Small intestine (tissue), 7 donors: ENCODE measurements at regions not wholly inside any gene's neighbourhood (a gene's known extent, or its start where the extent isn't known, plus 50 kb on each side); places are given as distances from the start of the nearest gene placed in this dataset.
"Not testable (repeated sequence)": the region's sequence is repeated elsewhere in the genome, so short reads cannot be mapped to it uniquely, and the experiment has no call there.

ENCODE experiments used
- DNase-seq, 2 donors: peaks; one replicate each; pipeline versions ENCODE4 v3.0.0 to v3.0.0-alpha.2; 2013
- FAIRE-seq: peaks from 2 replicates; lab custom pipeline; 2012; peaks lifted over from hg19 to GRCh38; lab: Jason Lieb, UNC
- H3K27ac ChIP-seq, 3 donors: one replicate each; pipeline ENCODE4 v1.5.1; 2013; ENCODE audit warnings: low read length in 2 of 3, mild to moderate bottlenecking in 2 of 3, control low read depth in 1 of 3, inconsistent platforms in 1 of 3, low read depth in 1 of 3, moderate library complexity in 1 of 3
- H3K27me3 ChIP-seq, 3 donors: one replicate each; pipeline ENCODE4 v1.6.1; 2013; ENCODE audit warnings: low read length in 3 of 3, inconsistent platforms in 1 of 3; ENCODE audit not compliant: control insufficient read depth in 3 of 3, insufficient read depth in 3 of 3
- H3K36me3 ChIP-seq, 3 donors: one replicate each; pipeline ENCODE4 v1.6.1; 2013; ENCODE audit warnings: low read length in 3 of 3, inconsistent platforms in 1 of 3, low read depth in 1 of 3, mild to moderate bottlenecking in 1 of 3, moderate library complexity in 1 of 3; ENCODE audit not compliant: control insufficient read depth in 3 of 3, insufficient read depth in 2 of 3
- H3K4me1 ChIP-seq, 3 donors: one replicate each; pipeline ENCODE4 v1.6.1; 2013; ENCODE audit warnings: low read length in 2 of 3, inconsistent platforms in 1 of 3, low read depth in 1 of 3, mild to moderate bottlenecking in 1 of 3, moderate library complexity in 1 of 3; ENCODE audit not compliant: control insufficient read depth in 3 of 3, insufficient read depth in 2 of 3
- H3K4me3 ChIP-seq, 3 donors: one replicate each; pipeline ENCODE4 v1.5.1; 2013; ENCODE audit warnings: low read length in 3 of 3, control low read depth in 1 of 3, inconsistent platforms in 1 of 3, low read depth in 1 of 3, mild to moderate bottlenecking in 1 of 3, moderate library complexity in 1 of 3
- H3K9me3 ChIP-seq, 2 donors: one replicate each; pipeline ENCODE4 v1.6.1; 2013; ENCODE audit warnings: low read depth in 1 of 2, low read length in 1 of 2; ENCODE audit not compliant: control insufficient read depth in 2 of 2, insufficient read depth in 1 of 2
- WGBS, 3 donors: extraction: QIAGEN DNeasy Blood & Tissue Kit; methylation state at CpG; one replicate each; pipeline ENCODE4 v1.1.7; 2013; 5-methylcytosine and 5-hydroxymethylcytosine counted together
- donor health status: healthy with polysubstance abuse.
- donor health status: control.
- donor health status: control.
- donor health status: Bipolar disorder and iron deficiency.
- donor health status: healthy.

- FAIRE-seq (no peak), DNase-seq (no peak)
- Histone ChIP-seq H3K27me3 (peaks cover 0 to 5% (median 0%) of the 10 kb centered on the region in 3 donors), H3K27ac (no peak overlapping the region), H3K4me3 (no peak overlapping the region), H3K4me1 (no peaks in the 10 kb centered on the region), H3K36me3 (no peaks in the 10 kb centered on the region), H3K9me3 (no peaks in the 10 kb centered on the region)
- 88 to 90% (median 88%) methylated on average over 3 of the region's 3 CpGs for WGBS, 3 donors
These were observed 175.6 kb upstream of the RAB6C start for GRCh38 chr2:129803871-129804270.

- FAIRE-seq (no peak), DNase-seq (no peak)
- Histone ChIP-seq H3K36me3 (no peaks in the 10 kb centered on the region), H3K27ac (no peak overlapping the region), H3K4me3 (no peak overlapping the region), H3K4me1 (no peaks in the 10 kb centered on the region), H3K27me3 (peaks cover 0 to 5% (median 0%) of the 10 kb centered on the region in 3 donors), H3K9me3 (no peaks in the 10 kb centered on the region)
- WGBS, 3 donors, result 80 to 82% (median 80%) methylated on average over 11 of the region's 11 CpGs
These were observed 173.6 kb upstream of the RAB6C start for GRCh38 chr2:129805899-129806298.

DNA sequence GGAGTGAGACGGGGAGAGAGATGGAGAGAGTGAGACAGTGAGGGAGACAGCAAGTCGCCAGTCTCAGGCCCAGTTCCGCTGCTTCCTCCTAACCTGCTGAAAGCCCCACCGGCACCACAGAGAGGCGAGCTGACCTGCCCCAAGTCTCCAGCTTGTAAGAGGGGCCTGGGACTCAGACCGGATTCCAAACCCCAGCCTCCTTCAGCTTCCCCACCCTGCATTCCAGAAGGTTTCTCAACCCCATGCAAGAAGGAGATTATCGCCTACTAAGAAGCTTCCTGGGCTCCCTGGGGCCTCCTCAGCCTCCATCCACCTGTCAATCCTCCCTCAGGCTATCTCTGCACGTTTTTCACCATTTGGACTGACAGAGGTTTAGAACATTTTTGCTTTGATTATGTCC is 173.1 kb upstream of the RAB6C start:
- FAIRE-seq, result no peak
- Histone ChIP-seq H3K36me3 (no peaks in the 10 kb centered on the region), H3K4me3 (no peak overlapping the region), H3K27ac (no peak overlapping the region), H3K27me3 (peaks cover 0 to 5% (median 0%) of the 10 kb centered on the region in 3 donors), H3K9me3 (no peaks in the 10 kb centered on the region), H3K4me1 (no peaks in the 10 kb centered on the region)
- no peak for DNase-seq
- 78 to 80% (median 79%) methylated on average over 8 of the region's 8 CpGs for WGBS, 3 donors

DNA sequence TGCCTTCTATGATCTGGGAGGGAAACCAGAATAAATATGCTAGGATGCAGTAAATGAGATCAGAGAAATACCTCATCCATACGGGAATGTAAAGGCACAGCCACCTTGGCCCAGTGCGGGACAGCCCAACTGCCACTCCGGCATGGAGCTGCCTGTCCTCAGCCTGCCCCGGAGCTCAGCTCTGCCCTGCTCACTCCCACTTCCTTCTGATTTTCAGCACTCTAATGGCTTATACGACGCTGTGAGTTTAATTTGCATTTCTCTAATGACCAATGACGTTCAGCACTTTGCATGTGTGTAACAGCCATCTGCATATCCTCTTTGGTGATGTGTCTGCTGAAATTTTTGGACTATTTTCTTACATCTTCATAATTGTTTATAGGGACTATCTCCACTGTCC is 172.5 kb upstream of the RAB6C start:
- Histone ChIP-seq H3K27ac (no peak overlapping the region), H3K9me3 (no peaks in the 10 kb centered on the region), H3K4me3 (no peak overlapping the region), H3K4me1 (peaks cover 0 to 5% (median 0%) of the 10 kb centered on the region in 3 donors), H3K27me3 (peaks cover 0 to 5% (median 0%) of the 10 kb centered on the region in 3 donors), H3K36me3 (no peaks in the 10 kb centered on the region)
- no peak for FAIRE-seq
- WGBS, 3 donors, result 56 to 71% (median 61%) methylated on average over 7 of the region's 7 CpGs
- DNase-seq, result no peak

DNA sequence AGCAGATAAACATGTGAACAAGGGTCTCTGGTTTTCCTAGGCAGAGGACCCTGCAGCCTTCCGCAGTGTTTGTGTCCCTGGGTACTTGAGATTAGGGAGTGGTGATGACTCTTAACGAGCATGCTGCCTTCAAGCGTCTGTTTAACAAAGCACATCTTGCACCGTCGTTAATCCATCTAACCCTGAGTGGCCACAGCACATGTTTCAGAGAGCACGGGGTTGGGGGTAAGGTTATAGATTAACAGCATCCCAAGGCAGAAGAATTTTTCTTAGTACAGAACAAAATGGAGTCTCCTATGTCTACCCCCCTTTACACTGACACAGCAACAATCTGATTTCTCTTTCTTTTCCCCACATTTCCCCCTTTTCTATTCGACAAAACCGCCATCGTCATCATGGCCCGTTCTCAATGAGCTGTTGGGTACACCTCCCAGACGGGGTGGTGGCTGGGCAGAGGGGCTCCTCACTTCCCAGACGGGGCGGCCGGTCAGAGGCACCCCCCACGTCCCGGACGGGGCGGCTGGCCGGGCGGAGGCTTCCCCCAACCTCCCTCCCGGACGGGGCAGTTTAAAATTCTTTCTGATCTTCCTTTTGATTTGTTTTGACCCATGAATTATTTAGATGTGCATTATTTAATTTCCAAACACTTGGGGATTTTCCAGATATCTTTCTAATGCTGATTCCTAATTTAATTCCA is 171.7 kb upstream of the RAB6C start:
- peaks cover 0 to 11% (median 4%) of the 10 kb centered on the region in 3 donors for H3K4me1 ChIP-seq
- WGBS, 3 donors, result 75 to 85% (median 76%) methylated on average over 21 of the region's 22 CpGs
- not testable (repeated sequence) for H3K36me3 ChIP-seq, H3K4me3 ChIP-seq, H3K27ac ChIP-seq, DNase-seq, H3K9me3 ChIP-seq, H3K27me3 ChIP-seq, FAIRE-seq

DNA sequence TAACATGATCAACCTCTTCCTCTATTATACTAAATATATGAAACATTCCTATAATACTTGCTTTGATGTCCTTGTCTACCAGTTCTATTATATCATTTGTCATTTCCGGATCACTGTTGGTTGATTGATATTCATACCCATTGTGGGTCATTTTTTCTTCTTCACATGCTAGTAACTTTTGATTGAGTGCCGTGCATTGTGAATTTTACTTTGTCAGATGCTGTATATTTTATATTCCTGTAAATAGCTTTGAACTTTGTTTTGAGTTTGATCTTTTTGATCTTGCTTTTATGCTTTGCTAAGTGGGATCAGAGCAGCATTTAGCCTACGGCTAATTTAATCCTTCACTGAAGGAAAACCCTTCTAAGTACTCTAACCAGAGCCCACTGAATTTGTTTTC is 168.9 kb upstream of the RAB6C start:
- Histone ChIP-seq H3K9me3 (peaks cover 0 to 6% of the 10 kb centered on the region in 2 donors), H3K4me3 (no peak overlapping the region), H3K27ac (no peak overlapping the region), H3K27me3 (no peaks in the 10 kb centered on the region), H3K4me1 (peaks cover 0 to 17% (median 6%) of the 10 kb centered on the region in 3 donors), H3K36me3 (no peaks in the 10 kb centered on the region)
- DNase-seq (no peak), FAIRE-seq (no peak)
- WGBS, 3 donors, result 73 to 88% (median 84%) methylated on average over 3 of the region's 3 CpGs

- Histone ChIP-seq H3K9me3 (peaks cover 0 to 13% of the 10 kb centered on the region in 2 donors), H3K27ac (peak overlapping the region; percentile 64 to 83 (median 64)), H3K4me1 (peaks cover 0 to 17% (median 6%) of the 10 kb centered on the region in 3 donors), H3K4me3 (no peak overlapping the region), H3K36me3 (no peaks in the 10 kb centered on the region), H3K27me3 (no peaks in the 10 kb centered on the region)
- FAIRE-seq (peak; percentile 62), DNase-seq (peak; percentile 95 to 99)
- 12 to 21% (median 20%) methylated on average over 4 of the region's 4 CpGs for WGBS, 3 donors
These were observed 167.4 kb upstream of the RAB6C start for GRCh38 chr2:129812071-129812470.

DNA sequence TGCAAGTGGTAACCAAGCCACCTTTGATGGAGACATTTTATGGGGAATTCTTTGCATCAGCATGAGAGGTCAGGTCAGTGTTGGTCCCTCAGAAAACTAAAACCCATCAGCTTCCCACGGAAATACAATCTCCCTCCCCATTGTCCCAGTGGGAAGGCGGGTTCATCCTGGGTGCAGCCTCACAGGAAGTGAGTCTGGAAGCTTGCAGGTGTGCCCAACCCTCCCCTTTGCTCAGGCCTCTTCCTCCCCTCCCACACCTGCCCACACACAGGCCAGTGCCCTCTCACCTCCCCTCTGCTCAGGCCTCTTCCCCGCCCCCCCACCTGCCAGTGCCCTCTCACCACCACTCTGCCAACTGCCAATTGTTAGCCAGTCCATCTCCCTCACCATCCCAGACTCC is 166.8 kb upstream of the RAB6C start:
- Histone ChIP-seq H3K4me3 (no peak overlapping the region), H3K9me3 (peaks cover 0 to 13% of the 10 kb centered on the region in 2 donors), H3K4me1 (peaks cover 0 to 17% (median 6%) of the 10 kb centered on the region in 3 donors), H3K27me3 (no peaks in the 10 kb centered on the region), H3K27ac (peak overlapping the region; percentile 64 to 83 (median 64)), H3K36me3 (no peaks in the 10 kb centered on the region)
- FAIRE-seq (no peak), DNase-seq (peak in 1 of 2 donors; percentile 6)
- WGBS, 3 donors, result 58 to 82% (median 66%) methylated on average over 2 to 3 of the region's 3 CpGs
